Nephron (organoid): ENCODE measurements at regions not wholly inside any gene's neighbourhood (a gene's known extent, or its start where the extent isn't known, plus 50 kb on each side); places are given as distances from the start of the nearest gene placed in this dataset.
A peak's percentile ranks its signal among the peaks of the same experiment; 100 is the strongest.

Source experiments
- H3K27ac Mint-ChIP-seq, 3 experiments: 2 replicates each; pipeline ENCODE4 v1.8.0; 2020; ENCODE audit warnings: mixed read lengths in 3 of 3, mild to moderate bottlenecking in 2 of 3, moderate library complexity in 1 of 3
- H3K27me3 Mint-ChIP-seq: 2 replicates; pipeline ENCODE4 v1.8.0; 2021; ENCODE audit warnings: low read depth, mild to moderate bottlenecking, moderate library complexity, mixed read lengths
- H3K36me3 Mint-ChIP-seq: 2 replicates; pipeline ENCODE4 v1.8.0; 2020; ENCODE audit warnings: low read depth, mixed read lengths
- H3K4me1 Mint-ChIP-seq: 2 replicates; pipeline ENCODE4 v1.8.0; 2020; ENCODE audit warnings: mixed read lengths
- H3K4me3 Mint-ChIP-seq, 3 experiments: 2 replicates each; pipeline ENCODE4 v1.8.0; 2020; ENCODE audit warnings: mild to moderate bottlenecking in 3 of 3, mixed read lengths in 3 of 3, moderate library complexity in 2 of 3
- H3K9me3 Mint-ChIP-seq: 2 replicates; pipeline ENCODE4 v1.8.0; 2020; ENCODE audit warnings: mixed read lengths
- CTCF ChIP-seq, 3 experiments: fragments of 200-600 bp; sonication (generic); IDR thresholded peaks; one replicate each; pipeline ENCODE4 v1.5.0; 2021; ENCODE audit warnings: antibody characterized with exemption in 3 of 3; ENCODE audit not compliant: unreplicated experiment in 3 of 3

- peak overlapping the region in 1 of 3 experiments; percentile 3 for H3K27ac Mint-ChIP-seq
- no peak for TF ChIP-seq CTCF (IDR thresholded peaks at IDR 0.05; ENCODE audit: unreplicated experiment in 3 of 3)
- no peaks in the 10 kb centered on the region for H3K9me3 Mint-ChIP-seq
- no peaks in the 10 kb centered on the region for H3K36me3 Mint-ChIP-seq
- H3K4me1 Mint-ChIP-seq: no peaks in the 10 kb centered on the region
- no peaks in the 10 kb centered on the region for H3K27me3 Mint-ChIP-seq
- no peak overlapping the region for H3K4me3 Mint-ChIP-seq
Measured at GRCh38 chr4:160928482-160928881, 1235.3 kb downstream of the FSTL5 start.

- no peak overlapping the region for H3K27ac Mint-ChIP-seq
- peaks cover 2% of the 10 kb centered on the region for H3K9me3 Mint-ChIP-seq
- H3K36me3 Mint-ChIP-seq: no peaks in the 10 kb centered on the region
- no peaks in the 10 kb centered on the region for H3K4me1 Mint-ChIP-seq
- no peak overlapping the region for H3K4me3 Mint-ChIP-seq
- TF ChIP-seq CTCF (IDR thresholded peaks at IDR 0.05; ENCODE audit: unreplicated experiment in 3 of 3): no peak
- H3K27me3 Mint-ChIP-seq: no peaks in the 10 kb centered on the region
Measured at GRCh38 chr4:160947653-160948052, 1216.1 kb downstream of the FSTL5 start.

GRCh38 chr4:160956875-160957274, 1206.9 kb downstream of the FSTL5 start:
- no peaks in the 10 kb centered on the region for H3K4me1 Mint-ChIP-seq
- no peak for TF ChIP-seq CTCF (IDR thresholded peaks at IDR 0.05; ENCODE audit: unreplicated experiment in 3 of 3)
- H3K9me3 Mint-ChIP-seq: no peaks in the 10 kb centered on the region
- no peaks in the 10 kb centered on the region for H3K36me3 Mint-ChIP-seq
- no peaks in the 10 kb centered on the region for H3K27me3 Mint-ChIP-seq
- H3K27ac Mint-ChIP-seq: no peak overlapping the region
- no peak overlapping the region for H3K4me3 Mint-ChIP-seq

- Mint-ChIP-seq H3K4me1 (no peaks in the 10 kb centered on the region), H3K36me3 (no peaks in the 10 kb centered on the region), H3K9me3 (no peaks in the 10 kb centered on the region), H3K27me3 (no peaks in the 10 kb centered on the region), H3K4me3 (no peak overlapping the region), H3K27ac (no peak overlapping the region)
- TF ChIP-seq CTCF (IDR thresholded peaks at IDR 0.05; ENCODE audit: unreplicated experiment in 3 of 3): no peak
Measured at GRCh38 chr4:160969925-160970324, 1193.9 kb downstream of the FSTL5 start.

GRCh38 chr4:160980091-160980490, 1183.7 kb downstream of the FSTL5 start:
- Mint-ChIP-seq H3K27me3 (no peaks in the 10 kb centered on the region), H3K36me3 (no peaks in the 10 kb centered on the region), H3K9me3 (no peaks in the 10 kb centered on the region), H3K4me1 (no peaks in the 10 kb centered on the region), H3K4me3 (no peak overlapping the region), H3K27ac (no peak overlapping the region)
- no peak for TF ChIP-seq CTCF (IDR thresholded peaks at IDR 0.05; ENCODE audit: unreplicated experiment in 3 of 3)

- H3K27ac Mint-ChIP-seq: no peak overlapping the region
- no peaks in the 10 kb centered on the region for H3K9me3 Mint-ChIP-seq
- no peaks in the 10 kb centered on the region for H3K36me3 Mint-ChIP-seq
- no peaks in the 10 kb centered on the region for H3K4me1 Mint-ChIP-seq
- no peak overlapping the region for H3K4me3 Mint-ChIP-seq
- no peaks in the 10 kb centered on the region for H3K27me3 Mint-ChIP-seq
- no peak for TF ChIP-seq CTCF (IDR thresholded peaks at IDR 0.05; ENCODE audit: unreplicated experiment in 3 of 3)
Measured at GRCh38 chr4:160981083-160981482, 1182.7 kb downstream of the FSTL5 start.
